Suppressor macrophage treated with lipopolysaccharide for 4 hours (primary cell): ENCODE measurements at regions not wholly inside any gene's neighbourhood (a gene's known extent, or its start where the extent isn't known, plus 50 kb on each side); places are given as distances from the start of the nearest gene placed in this dataset.

Source experiments
- DNase-seq: peaks from one replicate; pipeline ENCODE4 v3.0.0-alpha.2; 2020

DNA sequence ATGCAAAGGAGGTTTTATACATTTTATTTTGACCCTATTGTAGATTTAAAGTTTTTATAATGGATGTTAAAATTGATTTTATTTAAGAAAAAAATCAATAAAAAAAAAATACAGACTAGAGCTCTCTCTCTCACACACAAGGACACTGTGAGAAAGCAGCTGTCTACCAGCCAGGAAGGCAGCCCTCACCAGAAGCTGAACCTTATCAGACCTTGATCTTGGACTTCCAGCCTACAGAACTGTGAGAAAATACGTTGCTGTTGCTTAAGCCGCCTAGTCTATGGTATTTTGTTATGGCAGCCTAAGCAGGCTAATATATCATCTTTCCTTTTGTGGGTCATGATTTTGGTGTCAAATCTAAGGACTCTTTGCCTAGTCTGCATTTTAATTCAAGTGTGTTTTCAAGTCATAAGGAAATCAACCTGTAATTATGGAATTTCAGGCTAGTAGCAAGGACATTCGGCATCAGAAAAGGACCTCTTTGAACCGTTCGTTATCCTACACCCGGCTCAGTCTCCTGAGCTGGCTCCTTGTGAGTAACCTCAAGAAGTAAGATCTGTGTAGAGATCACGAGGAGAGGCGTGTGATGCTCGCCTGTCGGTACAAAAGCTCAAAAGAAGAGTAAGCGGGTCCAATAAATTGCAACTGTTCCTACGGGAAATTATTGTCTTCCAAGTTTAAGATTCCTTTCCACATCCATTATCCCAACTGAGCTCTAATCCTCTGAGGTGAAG is 98.2 kb downstream of the PDCL3 start:
- DNase-seq, result no peak

DNA sequence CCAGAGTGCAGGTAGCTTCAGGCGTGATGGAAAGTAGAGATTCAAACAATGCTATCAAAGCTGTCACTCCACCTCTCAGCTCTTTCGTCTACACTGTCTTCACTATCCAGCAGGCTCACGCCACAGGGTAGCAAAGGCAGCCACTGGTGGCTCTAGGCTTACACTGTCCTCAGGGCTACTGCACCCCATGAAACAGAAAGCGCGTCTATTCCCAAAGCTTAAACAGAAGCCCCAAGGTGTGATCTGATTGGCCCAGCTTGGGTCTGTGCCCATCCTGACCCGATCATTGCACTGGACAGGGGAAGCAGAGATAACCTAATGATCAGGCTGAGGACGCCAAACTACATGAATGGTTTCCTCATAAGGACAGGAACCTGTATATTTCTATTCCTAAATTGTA is 100.1 kb downstream of the PDCL3 start:
- DNase-seq, result no peak

DNA sequence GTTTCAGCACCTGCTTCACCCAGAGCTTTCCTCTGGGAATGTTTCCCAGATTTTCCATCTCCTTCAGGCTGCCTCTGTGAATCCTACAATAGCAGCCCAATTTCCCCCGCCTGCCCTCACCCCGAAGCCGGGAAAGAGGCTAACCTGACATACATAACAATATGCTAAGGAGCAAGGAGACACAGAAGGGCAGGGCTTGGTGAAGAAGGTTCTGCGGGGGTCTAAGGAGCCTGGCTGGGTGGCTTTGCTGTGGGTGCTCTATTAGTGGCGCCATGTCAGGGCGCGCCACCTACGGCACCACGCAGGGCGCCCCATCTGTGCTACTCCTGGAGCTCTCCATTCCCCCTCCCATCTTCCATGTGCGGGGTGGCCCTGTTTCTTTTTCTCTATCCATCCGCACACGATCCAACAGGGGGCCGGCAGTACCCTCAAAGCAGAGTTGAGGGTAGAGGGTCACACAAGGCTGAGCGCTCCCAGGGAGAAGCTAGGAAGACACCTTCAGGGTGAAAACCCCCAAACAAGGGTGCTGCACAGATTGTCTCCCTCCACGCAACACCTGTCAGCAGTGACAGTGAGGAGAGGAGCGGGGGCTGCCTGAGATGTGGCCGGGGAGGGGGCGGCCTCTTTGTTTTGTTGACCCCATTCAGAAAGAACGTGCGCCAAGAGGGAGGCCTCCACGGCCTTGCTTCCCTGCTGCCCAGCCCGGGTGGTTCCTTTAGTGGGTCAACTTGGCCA is 101.4 kb downstream of the PDCL3 start:
- no peak for DNase-seq

DNA sequence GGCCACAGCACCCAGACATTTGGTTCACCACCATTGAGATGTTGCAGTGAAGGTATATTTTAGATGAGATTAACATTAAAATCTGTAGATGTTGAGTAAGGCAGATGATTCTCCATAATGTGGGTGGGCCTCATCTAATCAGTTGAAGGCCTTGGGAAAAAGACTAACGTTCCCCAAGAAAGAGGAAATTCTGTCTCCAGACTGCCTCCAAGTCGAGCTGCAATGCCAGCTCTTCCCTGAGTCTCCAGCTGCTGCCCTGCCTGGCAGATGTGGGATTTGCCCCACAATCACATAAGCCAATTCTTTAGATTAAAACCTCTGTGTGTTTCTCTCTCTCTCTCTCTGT is 101.9 kb downstream of the PDCL3 start:
- no peak for DNase-seq

DNA sequence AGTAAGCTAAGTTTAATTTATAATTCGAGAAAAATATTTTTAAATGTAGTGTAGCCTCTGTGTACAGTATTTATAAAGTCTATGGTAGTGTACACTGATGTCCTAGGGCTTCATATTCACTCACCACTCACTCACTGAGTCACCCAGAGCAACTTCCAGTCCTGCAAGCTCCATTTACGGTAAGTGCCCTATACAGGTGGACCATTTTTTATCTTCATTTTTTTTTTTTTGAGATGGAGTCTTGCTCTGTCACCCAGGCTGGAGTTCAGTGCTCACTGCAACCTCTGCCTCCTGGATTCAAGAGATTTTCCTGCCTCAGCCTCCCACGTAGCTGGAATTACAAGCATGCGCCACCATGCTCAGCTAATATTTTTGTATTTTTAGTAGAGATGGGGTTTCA is 104.2 kb downstream of the PDCL3 start:
- DNase-seq, result no peak

DNA sequence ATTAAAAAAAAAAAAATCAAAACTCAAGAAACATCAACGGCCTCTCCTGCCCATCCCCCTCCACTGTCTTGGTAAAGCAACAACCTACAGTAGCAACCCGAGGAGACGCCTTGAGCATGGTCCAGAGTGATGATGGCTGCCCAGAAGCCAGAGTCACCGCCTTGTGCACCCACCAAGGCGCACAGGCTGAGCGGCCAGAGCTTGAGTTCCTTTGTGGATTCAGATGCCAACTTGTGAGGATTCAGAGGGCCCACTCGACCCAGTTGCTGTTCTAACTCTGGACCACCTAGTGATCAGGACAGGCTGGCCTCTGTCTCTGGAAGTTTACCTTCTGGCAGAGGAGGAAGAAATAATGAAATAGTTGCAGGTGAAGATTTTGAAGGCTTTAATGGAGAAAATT is 105.0 kb downstream of the PDCL3 start:
- DNase-seq, result no peak

DNA sequence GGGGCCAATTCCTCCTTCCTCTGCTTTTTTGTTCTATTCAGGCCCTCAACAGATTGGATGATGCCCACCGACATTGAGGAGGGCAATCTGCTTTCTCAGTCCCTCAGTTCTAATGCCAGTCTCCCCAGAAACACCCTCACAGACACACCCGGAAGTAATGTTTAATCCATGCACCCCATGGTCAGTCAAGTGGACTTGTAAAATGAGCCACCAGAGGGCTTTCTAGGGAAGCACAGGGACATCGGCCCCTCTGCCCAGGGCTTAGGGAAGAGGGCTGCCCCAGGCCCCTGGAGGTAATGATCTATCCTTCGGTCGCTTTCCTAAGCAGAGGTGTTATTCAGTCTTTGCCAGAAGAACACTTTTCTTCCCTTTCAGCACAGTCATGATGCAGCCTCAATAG is 107.4 kb downstream of the PDCL3 start:
- no peak for DNase-seq

DNA sequence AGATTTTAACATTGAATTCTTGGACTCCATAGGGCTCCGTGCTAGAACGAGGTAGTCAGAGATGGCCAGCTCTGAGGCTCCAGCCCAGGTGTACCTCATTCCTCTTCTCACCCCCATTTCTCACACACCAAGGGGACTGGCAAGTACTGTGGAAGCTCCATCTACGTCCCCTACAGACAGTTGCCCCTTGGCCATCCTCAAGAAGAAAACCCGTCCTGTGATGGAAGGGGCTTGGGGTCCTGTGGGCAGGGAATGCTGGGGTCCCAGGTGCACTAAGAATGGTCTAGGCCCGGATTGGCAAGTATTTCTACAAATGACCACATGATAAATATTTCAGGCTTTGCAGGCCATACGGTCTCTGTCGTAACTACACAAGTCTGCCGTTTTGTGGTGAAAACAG is 110.3 kb downstream of the PDCL3 start:
- DNase-seq, result no peak

DNA sequence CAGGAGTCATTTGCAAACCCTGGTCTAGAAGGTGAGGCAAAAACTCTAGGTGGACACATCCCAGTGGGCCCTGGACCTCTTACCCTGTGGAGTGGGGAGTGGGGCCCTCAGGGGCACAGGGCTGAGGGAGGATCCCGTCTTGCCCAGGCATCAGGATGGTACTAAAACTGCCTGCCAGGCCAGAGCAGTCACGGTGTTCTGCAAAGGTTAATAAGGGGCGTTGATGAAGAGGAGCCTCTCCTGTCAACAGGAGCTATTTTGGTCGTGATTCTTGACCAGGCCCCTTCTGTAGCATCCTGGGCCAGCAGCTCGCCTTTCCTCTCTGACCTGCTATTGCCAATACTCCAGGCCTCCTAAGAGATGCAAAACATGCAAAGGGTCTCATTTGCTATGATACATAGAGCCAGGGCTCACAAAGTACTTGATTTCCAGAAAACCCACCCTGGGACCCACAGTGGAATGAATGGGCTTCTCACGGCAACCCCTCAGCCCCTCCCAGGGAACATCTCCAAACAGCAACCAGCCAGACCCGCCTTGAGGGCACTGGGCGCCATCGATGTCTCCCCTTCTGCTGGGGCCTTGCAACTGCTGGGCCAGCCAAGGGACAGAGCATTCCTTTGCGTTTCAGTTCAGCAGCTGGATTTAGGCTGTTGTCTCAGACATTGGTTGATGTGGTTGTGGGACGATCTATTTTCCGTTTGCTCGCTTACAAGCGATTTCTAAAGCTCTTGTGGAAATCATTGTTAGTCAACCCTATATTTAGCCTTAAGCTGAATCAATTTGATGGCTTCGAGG is 111.1 kb downstream of the PDCL3 start:
- no peak for DNase-seq

DNA sequence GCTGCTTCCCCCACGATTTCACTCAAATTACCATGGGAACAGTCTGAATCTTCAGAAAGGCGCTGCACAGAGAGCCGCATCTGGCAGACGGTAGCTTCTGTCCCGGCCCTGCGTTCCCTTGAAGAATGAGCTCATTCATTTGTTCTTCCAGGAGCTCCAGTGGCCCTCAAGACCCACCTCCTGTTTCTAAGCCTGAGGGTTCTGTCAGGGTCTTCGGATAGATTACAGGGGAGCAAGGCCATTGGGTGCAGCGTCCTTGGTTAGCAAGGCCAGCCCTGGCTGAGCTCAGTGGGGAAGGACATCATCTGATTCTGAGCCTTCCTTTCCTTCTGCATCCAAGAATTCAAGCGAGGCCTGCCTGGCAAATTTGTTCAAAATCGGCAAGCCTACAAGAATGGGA is 111.9 kb downstream of the PDCL3 start:
- no peak for DNase-seq

DNA sequence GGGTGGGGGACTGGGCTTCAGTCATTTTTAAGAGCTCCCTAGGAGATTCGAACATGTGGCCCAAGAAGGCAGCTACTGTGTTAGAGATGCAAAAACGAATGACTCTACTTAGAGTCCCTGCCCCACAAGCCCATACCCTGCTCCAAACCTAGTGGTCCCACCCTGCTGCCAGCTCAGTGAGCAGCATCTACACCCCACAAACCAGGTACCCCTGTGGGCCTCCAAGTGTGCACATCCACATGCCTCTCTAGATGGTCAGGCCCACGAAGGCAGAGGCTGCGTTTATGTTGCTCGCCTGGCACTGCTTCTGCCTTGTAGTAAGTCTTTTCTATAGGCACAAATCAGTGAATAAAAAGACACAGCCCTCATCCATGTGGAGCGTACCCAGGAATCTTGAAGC is 112.6 kb downstream of the PDCL3 start:
- no peak for DNase-seq

DNA sequence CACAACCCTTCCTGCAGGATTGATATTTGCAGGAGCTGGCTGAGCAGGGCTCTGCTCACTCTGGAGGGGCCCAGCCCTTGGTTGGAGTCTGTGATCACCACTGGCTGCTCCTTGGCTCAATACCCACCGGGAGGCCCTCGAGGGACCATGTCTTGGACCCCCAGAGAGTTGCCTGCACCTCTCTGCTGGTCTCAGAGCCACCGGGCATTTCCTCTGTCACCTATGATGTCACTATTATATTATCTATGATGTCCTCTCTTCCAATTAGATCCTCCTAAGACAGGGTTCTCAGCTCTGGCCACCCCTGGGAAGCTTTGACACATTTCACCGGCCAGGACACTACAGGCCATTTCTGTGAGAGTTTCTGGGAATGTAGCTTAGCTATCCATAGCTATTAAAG is 113.1 kb downstream of the PDCL3 start:
- DNase-seq, result no peak

DNA sequence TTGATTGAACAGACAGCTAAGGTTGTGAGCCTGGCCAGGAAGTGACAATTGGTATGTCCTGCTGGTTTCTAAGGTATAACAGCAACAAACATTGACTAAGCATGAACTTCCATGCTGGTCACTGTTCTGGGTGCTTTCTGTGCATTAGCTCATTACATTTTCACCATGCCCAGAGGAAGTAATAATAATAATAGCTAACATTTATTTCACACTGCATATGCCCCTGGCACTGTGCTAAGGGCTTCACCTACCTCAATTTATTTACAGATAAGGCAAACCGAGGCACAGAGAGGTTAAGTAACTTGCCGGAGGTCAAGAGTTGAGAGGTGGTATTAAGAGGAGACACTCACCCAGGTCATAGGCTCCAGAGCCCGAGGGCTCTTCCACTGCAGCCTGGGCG is 113.6 kb downstream of the PDCL3 start:
- DNase-seq, result no peak

DNA sequence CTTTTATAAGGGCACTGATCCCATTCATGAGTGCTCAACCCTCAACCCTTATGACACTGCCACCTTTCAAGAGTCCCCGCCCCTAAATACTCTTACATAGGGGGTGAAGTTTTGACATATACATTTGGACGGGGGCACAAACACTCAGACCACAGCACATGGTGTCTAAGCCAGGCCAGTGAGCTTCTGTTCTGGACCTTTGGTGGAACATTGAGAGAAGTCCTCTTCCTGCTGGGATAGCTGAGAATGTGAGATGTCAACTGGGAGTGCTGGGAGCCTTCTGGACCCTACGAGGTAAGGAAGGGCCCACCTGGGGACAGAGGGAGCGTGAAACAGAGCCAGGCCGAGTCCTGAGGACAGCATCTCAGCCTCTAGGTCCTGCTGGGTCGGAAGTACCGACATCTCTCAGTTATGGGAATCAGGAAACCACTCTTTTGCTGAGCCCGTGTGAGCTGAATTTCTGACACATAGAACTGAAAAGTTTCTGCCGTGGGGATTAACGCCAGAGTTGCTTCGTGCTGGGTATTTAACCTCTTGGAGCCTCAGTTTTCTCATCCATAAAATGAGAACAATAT is 114.9 kb downstream of the PDCL3 start:
- no peak for DNase-seq

DNA sequence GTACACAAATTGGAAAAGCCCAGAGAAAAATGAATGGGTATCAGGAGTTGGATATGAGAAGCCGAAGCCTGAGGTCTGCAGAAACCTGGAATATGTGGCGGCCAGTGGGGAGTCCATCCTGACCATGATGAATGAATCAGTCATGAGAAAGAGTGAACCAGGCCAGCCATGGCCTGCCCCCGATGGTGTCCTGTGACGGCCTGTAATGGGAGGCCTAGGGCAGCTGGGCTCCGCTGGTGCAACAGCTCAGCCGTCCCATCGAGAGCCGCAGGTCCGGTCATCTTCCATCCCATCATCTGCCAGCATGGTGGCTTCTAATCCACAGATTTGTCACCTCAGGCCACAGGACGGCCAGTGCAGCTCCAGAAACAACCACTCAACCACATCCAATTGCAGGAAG is 116.4 kb downstream of the PDCL3 start:
- no peak for DNase-seq

DNA sequence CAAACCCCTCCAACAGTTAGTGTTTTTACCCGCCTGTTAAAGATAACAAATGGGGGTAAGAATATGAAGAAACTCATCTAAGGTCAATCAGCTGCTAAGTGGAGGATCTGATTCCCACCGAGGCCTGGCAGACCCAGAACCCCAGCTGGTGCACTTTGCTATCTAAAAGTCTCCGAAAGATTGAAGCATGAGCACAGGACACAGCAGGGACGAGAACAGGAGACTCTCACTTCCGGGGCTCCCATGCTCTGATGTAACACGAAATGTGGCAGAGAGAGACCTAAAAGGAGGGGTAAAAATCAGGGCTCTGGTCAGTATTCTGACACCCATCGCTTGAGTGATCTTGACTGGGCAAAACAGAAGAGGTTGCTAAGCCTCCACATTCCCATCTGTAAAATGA is 119.7 kb downstream of the PDCL3 start:
- DNase-seq, result no peak

DNA sequence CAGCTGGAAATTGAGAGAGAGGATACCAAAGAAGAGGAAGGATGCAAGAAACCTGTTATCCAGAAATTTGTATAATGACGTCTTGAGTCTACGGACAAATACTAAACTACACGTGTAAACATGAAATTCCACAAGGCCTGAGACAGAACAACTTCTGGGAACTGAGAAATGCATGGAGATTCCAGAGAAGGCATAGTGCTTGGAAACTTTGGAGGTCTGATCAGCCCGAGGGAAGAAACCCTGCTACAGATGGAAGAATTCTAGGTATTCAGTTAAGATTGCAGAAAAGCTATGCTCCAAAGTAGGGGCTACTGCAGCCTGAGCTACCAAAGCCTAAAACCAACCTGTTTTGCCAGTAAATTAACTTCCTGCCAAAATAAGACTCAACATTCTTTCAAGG is 120.4 kb downstream of the PDCL3 start:
- no peak for DNase-seq

DNA sequence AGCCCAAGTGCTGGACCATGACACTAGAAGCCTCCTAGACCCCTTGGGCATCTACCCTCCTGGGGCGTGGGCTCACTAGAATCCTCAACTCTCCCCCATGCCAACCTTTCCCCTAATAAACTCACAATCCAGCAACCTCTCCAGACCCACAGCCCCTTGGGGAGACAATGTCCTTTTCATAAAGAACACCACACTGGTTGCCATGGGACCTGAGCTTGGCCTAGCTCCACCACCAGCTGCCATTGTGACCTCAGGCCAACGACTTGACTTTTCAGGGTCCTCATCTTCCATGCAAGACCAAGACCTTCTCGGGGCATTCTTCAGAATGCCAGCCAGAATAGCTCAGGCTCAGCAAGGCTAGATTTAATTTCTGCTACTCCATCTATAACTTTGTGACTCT is 128.1 kb upstream of the NPAS2 start:
- DNase-seq, result no peak

DNA sequence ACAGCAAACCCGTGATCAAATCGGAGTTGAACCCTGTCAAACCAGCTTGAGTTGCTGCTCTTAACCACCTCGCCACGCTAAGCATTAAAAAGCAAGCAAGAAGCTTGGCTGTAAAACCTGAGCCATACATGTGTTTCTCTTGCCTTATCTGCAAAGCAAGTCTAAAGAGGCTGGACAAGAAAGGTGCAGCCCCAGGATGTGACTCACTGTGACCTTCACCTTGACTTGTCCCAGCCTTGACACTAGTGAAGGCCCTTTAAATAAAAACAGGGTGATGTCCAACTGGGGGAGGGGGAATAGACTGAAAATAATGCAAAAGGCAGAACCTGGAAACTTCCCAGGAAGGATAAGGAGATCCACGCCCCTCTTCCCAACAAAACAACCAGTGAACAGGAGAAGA is 127.6 kb upstream of the NPAS2 start:
- DNase-seq, result no peak

DNA sequence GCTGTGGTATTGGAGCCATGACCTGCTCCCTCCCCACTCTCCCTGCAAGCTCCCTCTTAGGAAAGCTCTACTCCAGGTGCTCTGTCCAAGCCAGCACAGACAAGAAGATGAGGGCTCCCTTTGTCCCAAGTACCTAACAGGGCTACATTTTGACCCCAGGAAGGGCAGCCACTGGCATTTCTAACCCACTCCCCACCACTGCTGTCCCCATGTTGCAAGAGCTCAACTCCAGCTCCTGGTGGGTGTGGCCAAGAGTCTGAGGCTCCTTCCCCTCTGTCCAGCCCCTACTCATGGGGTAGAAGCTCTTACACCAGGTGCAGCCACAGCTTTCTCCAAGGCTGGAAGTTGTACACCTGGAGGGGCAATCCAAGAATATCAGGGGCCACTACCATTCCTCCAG is 127.0 kb upstream of the NPAS2 start:
- DNase-seq, result no peak

DNA sequence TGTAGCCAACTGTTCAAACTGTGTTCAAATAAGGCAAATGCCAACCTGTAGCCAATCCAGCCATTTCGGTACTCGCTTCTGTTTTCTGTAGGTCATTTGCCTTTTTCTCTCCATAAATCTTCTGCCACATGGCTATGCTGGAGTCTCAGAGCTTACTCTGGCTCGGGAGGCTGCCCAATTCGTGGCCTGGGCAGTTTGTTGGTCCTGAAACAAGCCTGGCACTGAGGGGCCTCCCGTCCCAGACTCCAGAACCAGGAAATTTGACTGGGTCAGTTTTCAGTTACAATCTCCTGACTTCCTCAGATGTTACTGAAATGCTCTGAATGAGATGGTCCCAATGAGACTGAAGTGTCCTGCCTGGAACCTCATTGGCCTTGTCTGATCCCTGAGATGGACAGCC is 120.8 kb upstream of the NPAS2 start:
- no peak for DNase-seq

DNA sequence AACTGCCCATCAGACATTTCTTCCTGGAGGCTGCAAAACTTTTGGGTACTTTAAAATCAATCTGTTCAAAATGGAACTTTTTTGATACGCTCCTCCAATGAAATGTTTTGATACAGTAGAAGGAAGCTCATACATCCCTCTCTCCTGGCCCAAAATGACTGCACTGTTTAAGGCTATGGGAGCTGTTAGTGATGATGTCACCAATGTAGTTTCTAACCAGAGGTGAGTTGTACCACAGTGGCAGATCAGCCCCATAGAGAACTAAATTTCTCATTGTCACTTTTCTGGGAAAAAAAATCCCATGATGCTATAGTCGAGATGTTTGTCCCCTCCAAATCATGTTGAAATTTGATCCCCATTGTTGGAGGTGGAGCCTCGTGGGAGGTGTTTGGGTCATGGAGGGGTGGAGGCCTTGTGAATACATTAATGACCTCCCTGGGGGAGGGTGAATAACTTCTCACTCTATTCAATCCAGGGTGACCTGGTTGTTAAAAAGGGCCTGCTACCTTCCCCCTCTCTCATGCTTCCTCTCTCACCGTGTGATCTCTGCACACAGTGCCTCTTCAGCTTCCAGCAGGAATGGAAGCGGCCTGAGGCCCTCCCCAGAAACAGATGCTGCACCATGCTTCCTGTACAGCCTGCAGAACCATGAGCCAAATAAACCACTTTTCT is 117.4 kb upstream of the NPAS2 start:
- no peak for DNase-seq

DNA sequence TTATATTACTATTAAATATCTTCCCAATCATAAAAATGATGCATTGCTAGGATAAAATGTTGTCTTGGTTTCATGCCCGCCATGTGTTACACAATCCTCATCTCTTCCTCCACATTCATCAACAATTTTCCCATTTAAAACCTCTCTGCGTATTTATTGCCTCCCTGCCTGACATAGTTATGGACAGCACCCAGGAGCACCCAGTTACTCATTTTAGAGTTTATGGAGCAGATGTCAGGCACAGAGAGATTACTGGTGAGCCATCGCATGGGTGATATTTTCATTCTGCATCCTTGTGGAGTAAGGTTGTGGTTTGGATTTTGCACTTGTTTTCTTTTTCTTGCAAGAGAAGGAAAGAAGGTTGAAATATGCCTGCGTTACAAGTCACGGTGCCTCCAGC is 116.7 kb upstream of the NPAS2 start:
- no peak for DNase-seq
